A549 (cell line): ENCODE measurements at regions not wholly inside any gene's neighbourhood (a gene's known extent, or its start where the extent isn't known, plus 50 kb on each side); places are given as distances from the start of the nearest gene placed in this dataset.

ENCODE experiments used
- ATAC-seq, 2 experiments: fragments of 200-7000 bp in 1 of 2; fragments of >200 bp in 1 of 2; cut with Nextera tagmentation in 1 of 2; cut with Tn5 transposase in 1 of 2; 3 replicates each; pipeline versions ENCODE4 v1.8.0 to v1.9.1; 2018 to 2020; ENCODE audit warnings: mild to moderate bottlenecking in 1 of 2, moderate library complexity in 1 of 2
- CTCF ChIA-PET: fragments of 300-600 bp; sonication (Branson Sonifier 250); formaldehyde crosslinking; extraction: SDS; loops from one replicate; lab custom pipeline; 2021; ENCODE audit warnings: antibody characterized with exemption, inconsistent platforms; lab: Yijun Ruan, JAX
- POLR2A ChIA-PET: fragments of 350-600 bp; formaldehyde crosslinking; extraction: SDS; loops from one replicate; lab custom pipeline; 2021; ENCODE audit warnings: antibody characterized with exemption, inconsistent platforms; lab: Yijun Ruan, JAX
- DNase-seq, 2 experiments: peaks; one replicate each; pipeline versions ENCODE4 v3.0.0 to v3.0.0-alpha.2; 2011 to 2016; ENCODE audit warnings: low read depth in 1 of 2, low spot score in 1 of 2
- FAIRE-seq: peaks from 2 replicates; lab custom pipeline; 2011; peaks lifted over from hg19 to GRCh38; lab: Jason Lieb, UNC
- H3K27ac ChIP-seq, 2 experiments: fragments of >200 bp; sonication (Bioruptor Twin); formaldehyde crosslinking; 3 replicates each; pipeline ENCODE4 v1.5.1; 2016 to 2017
- H3K4me1 ChIP-seq: fragments of >200 bp; sonication (Bioruptor Twin); formaldehyde crosslinking; 3 replicates; pipeline ENCODE4 v1.6.1; 2016
- H3K4me2 ChIP-seq: fragments of >200 bp; sonication (Bioruptor Twin); formaldehyde crosslinking; 3 replicates; pipeline ENCODE4 v1.6.1; 2016
- H3K4me3 ChIP-seq: fragments of >200 bp; sonication (Bioruptor Twin); formaldehyde crosslinking; 3 replicates; pipeline ENCODE4 v1.5.1; 2016
- H3K9me3 ChIP-seq: fragments of >200 bp; sonication (Bioruptor Twin); formaldehyde crosslinking; 3 replicates; pipeline ENCODE4 v1.6.1; 2016
- BCL3 ChIP-seq: fragments of >200 bp; sonication (Bioruptor Twin); formaldehyde crosslinking; IDR thresholded peaks from 3 replicates; pipeline ENCODE4 v1.6.1; 2016
- CHD2 ChIP-seq: fragments of 150-350 bp; IDR thresholded peaks from 2 replicates; pipeline ENCODE4 v1.6.1; 2014; ENCODE audit warnings: low read length; ENCODE audit not compliant: partially characterized antibody
- CHD4 ChIP-seq: fragments of 200-600 bp; sonication (generic); IDR thresholded peaks from 2 replicates; pipeline ENCODE4 v1.6.1; 2016; ENCODE audit warnings: antibody characterized with exemption, mild to moderate bottlenecking, borderline replicate concordance
- CTCF ChIP-seq: fragments of >200 bp; sonication (Bioruptor Twin); formaldehyde crosslinking; IDR thresholded peaks from 3 replicates; pipeline ENCODE4 v1.5.1; 2016
- E2F6 ChIP-seq: IDR thresholded peaks from 2 replicates; pipeline ENCODE4 v1.6.1; 2012; ENCODE audit warnings: low read depth, borderline replicate concordance
- EHF ChIP-seq: fragments of 250-450 bp; sonication (Bioruptor Pico); IDR thresholded peaks from 2 replicates; pipeline ENCODE4 v1.5.0; 2020; ENCODE audit warnings: mild to moderate bottlenecking
- ESRRA ChIP-seq: fragments of 150-350 bp; IDR thresholded peaks from 2 replicates; pipeline ENCODE4 v1.6.1; 2014; ENCODE audit warnings: mild to moderate bottlenecking, low read length, borderline replicate concordance
- FOXS1 ChIP-seq: fragments of 250-450 bp; sonication (Bioruptor Pico); IDR thresholded peaks from 2 replicates; pipeline ENCODE4 v1.5.0; 2020; ENCODE audit warnings: mild to moderate bottlenecking, moderate library complexity
- HDAC2 ChIP-seq: fragments of 200-600 bp; sonication (generic); IDR thresholded peaks from 2 replicates; pipeline ENCODE4 v1.6.1; 2016
- HEYL ChIP-seq: fragments of 250-450 bp; sonication (Bioruptor Pico); IDR thresholded peaks from 2 replicates; pipeline ENCODE4 v1.8.0; 2021; ENCODE audit warnings: mild to moderate bottlenecking, moderate library complexity
- JUN ChIP-seq, 2 experiments: fragments of >200 bp; sonication (Bioruptor Twin); formaldehyde crosslinking; IDR thresholded peaks; 2 replicates in 1 of 2; 3 replicates in 1 of 2; pipeline ENCODE4 v1.6.1; 2016 to 2017
- KDM1A ChIP-seq: fragments of 200-600 bp; sonication (generic); IDR thresholded peaks from 2 replicates; pipeline ENCODE4 v1.6.1; 2016; ENCODE audit warnings: low read depth, mild to moderate bottlenecking
- MAFK ChIP-seq: fragments of 450-650 bp; IDR thresholded peaks from 2 replicates; pipeline ENCODE4 v1.6.1; 2014; ENCODE audit not compliant: partially characterized antibody
- MAZ ChIP-seq: fragments of 150-350 bp; IDR thresholded peaks from 2 replicates; pipeline ENCODE4 v1.6.1; 2014; ENCODE audit warnings: antibody characterized with exemption, low read depth, low read length, borderline replicate concordance
- MYC ChIP-seq: IDR thresholded peaks from 2 replicates; pipeline ENCODE4 v1.6.1; 2012; ENCODE audit warnings: mild to moderate bottlenecking, inconsistent platforms, low read length, improper control_type of control experiment, borderline replicate concordance
- NPAS2 ChIP-seq: fragments of 250-450 bp; sonication (Bioruptor Pico); IDR thresholded peaks from 2 replicates; pipeline ENCODE4 v1.8.0; 2022; ENCODE audit warnings: mild to moderate bottlenecking, moderate library complexity, borderline replicate concordance
- NR3C1 ChIP-seq: fragments of >200 bp; sonication (Bioruptor Twin); formaldehyde crosslinking; IDR thresholded peaks from 3 replicates; pipeline ENCODE4 v1.6.1; 2017
- POLR2A ChIP-seq: IDR thresholded peaks from 2 replicates; pipeline ENCODE4 v1.6.1; 2012; ENCODE audit warnings: mild to moderate bottlenecking, low read length
- RAD21 ChIP-seq, 2 experiments: fragments of >200 bp in 1 of 2; sonication (Bioruptor Twin) in 1 of 2; formaldehyde crosslinking in 1 of 2; IDR thresholded peaks in 1 of 2; conservative IDR thresholded peaks in 1 of 2; 2 replicates in 1 of 2; 3 replicates in 1 of 2; pipeline ENCODE4 v1.6.1; 2012 to 2018; ENCODE audit warnings: inconsistent platforms in 1 of 2
- RCOR1 ChIP-seq: fragments of 150-350 bp; IDR thresholded peaks from 2 replicates; pipeline ENCODE4 v1.6.1; 2014; ENCODE audit warnings: antibody characterized with exemption, low read length, low read depth
- REST ChIP-seq: fragments of 200-600 bp; sonication (generic); IDR thresholded peaks from 2 replicates; pipeline ENCODE4 v1.6.1; 2016; ENCODE audit warnings: antibody characterized with exemption, mild to moderate bottlenecking, moderate library complexity
- RFX5 ChIP-seq: fragments of 450-650 bp; IDR thresholded peaks from 2 replicates; pipeline ENCODE4 v1.7.1; 2014; ENCODE audit warnings: antibody characterized with exemption, mild to moderate bottlenecking, moderate library complexity
- TP53 ChIP-seq: fragments of 250-450 bp; sonication (Bioruptor Pico); IDR thresholded peaks from 2 replicates; pipeline ENCODE4 v1.5.0; 2021; ENCODE audit warnings: mild to moderate bottlenecking, moderate library complexity
- USF2 ChIP-seq: fragments of 450-650 bp; IDR thresholded peaks from 2 replicates; pipeline ENCODE4 v1.6.1; 2014; ENCODE audit warnings: antibody characterized with exemption
- ZSCAN20 ChIP-seq: fragments of 250-450 bp; sonication (Bioruptor Pico); IDR thresholded peaks from 2 replicates; pipeline ENCODE4 v1.8.0; 2022; ENCODE audit warnings: mild to moderate bottlenecking, moderate library complexity
- WGBS: methylation state at CpG from one replicate; pipeline ENCODE4 v1.1.6; 2017; ENCODE audit errors: missing lambda C conversion rate; 5-methylcytosine and 5-hydroxymethylcytosine counted together

- FAIRE-seq: no peak
- ChIA-PET POLR2A (no interaction called here), CTCF (no interaction called here)
- H3K9me3 ChIP-seq: no peaks in the 10 kb centered on the region
- WGBS: 9% methylated on average over 1 of the region's 1 CpG
- H3K4me1 ChIP-seq: no peaks in the 10 kb centered on the region
- no peak overlapping the region for H3K4me2 ChIP-seq
- no peak for DNase-seq
- TF ChIP-seq NPAS2 (no peak), REST (no peak), RAD21 (conservative IDR thresholded peaks at IDR 0.05 in 1 of 2, IDR thresholded peaks at IDR 0.05 in 1 of 2) (no peak), MAZ (no peak), HEYL (CRISPR knock-in tag) (no peak), ZSCAN20 (CRISPR knock-in tag) (no peak), E2F6 (no peak), MAFK (no peak)
- TF ChIP-seq, all 56 proteins: peak for 0
- no peak overlapping the region for H3K27ac ChIP-seq
- ATAC-seq: no peak
- no peak overlapping the region for H3K4me3 ChIP-seq
Observed at GRCh38 chr2:57615855-57616556, 430.6 kb upstream of the VRK2 start.

DNA sequence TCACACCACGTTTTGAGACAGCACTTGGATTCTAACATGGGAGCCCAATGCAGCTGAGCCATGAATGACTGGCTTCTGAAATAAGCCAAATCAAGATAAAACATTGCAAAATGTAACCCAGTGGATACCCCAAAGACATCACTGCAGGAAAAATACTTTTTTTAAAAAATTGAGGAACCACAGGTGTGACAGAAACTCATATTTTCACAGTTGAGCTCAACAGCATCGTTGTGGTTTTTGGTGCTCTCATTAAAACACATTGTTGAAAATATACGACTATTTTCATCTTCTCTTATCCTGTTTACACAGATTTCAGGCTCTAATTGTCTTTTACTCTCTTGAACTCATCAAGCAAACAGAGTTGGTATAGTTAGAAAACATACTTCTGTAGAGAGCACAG, 429.3 kb upstream of the VRK2 start:
- ChIA-PET CTCF (no interaction called here), POLR2A (no interaction called here)
- 3% methylated on average over 3 of the region's 3 CpGs for WGBS
- Histone ChIP-seq H3K27ac (no peak overlapping the region), H3K9me3 (no peaks in the 10 kb centered on the region), H3K4me2 (no peak overlapping the region), H3K4me1 (no peaks in the 10 kb centered on the region), H3K4me3 (no peak overlapping the region)
- FAIRE-seq (no peak), ATAC-seq (no peak), DNase-seq (no peak)
- TF ChIP-seq NPAS2: no peak
- TF ChIP-seq JUN (IDR thresholded peaks at IDR 0.05): no peak
- no peak for TF ChIP-seq CHD2
- TF ChIP-seq KDM1A: no peak
- TF ChIP-seq MAZ: no peak
- TF ChIP-seq FOXS1 (CRISPR knock-in tag): no peak
- TF ChIP-seq TP53 (CRISPR knock-in tag): no peak
- no peak for TF ChIP-seq HDAC2
- no peak for TF ChIP-seq NR3C1
- TF ChIP-seq RCOR1: no peak
- TF ChIP-seq ESRRA: no peak
- no peak for TF ChIP-seq EHF (CRISPR knock-in tag)
- TF ChIP-seq RFX5: no peak

DNA sequence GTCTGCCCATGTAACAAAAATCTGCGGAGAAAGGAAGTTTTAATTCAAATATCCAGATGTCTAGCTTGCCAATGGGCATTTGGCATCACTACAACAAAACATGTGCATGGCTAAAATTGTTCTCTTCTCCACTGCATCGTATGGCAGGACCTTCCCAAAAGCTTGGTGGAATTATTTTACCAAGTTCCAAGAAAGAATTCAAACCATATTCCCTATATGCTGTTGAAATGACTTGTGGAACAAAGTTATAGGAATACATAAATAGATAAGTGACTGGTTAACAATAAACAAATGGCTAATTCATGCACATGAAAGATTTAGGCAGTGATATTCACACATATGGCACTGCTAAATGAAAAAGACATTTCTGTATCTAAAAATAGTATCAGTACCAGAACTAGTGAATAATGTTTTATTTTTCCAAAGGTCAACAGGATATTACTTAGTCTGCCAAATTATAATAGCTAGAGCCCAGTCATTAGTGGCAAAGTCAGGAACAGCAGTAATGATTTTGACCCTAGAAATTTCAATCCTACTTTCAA, 425.4 kb upstream of the VRK2 start:
- Histone ChIP-seq H3K9me3 (no peaks in the 10 kb centered on the region), H3K4me3 (no peak overlapping the region), H3K4me2 (no peak overlapping the region), H3K4me1 (no peaks in the 10 kb centered on the region), H3K27ac (no peak overlapping the region)
- DNase-seq: no peak
- WGBS: 5% methylated on average over 2 of the region's 2 CpGs
- ChIA-PET CTCF (no interaction called here), POLR2A (no interaction called here)
- FAIRE-seq: no peak
- ATAC-seq: no peak
- no peak for TF ChIP-seq USF2
- no peak for TF ChIP-seq POLR2A
- no peak for TF ChIP-seq BCL3
- no peak for TF ChIP-seq CTCF
- no peak for TF ChIP-seq CHD2
- no peak for TF ChIP-seq MYC
- TF ChIP-seq CHD4: no peak
- TF ChIP-seq KDM1A: no peak
